ENCODE measurements at regions not wholly inside any gene's neighbourhood (a gene's known extent, or its start where the extent isn't known, plus 50 kb on each side); places are given as distances from the start of the nearest gene placed in this dataset.
"Not testable (repeated sequence)": the region's sequence is repeated elsewhere in the genome, so short reads cannot be mapped to it uniquely, and the experiment has no call there.

DNA sequence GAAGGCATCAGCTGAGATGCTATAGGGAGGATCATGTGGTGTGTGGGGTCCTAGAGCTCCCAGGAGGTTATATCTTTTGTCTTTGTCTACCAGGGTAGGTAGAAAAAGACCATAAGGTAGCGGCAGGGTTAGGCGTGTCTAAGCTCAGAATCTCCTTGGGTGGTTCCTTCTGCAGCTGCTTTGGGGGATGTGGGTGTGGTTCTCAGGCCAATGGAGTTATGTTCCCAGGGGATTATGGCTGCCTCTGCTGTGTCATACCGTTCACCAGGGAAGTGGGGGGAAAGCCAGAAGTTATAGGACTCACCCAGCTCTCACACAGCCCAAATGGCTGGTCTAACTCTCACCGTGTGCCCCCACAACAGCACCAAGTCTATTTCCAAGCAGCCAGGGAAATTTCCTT is 107.4 kb upstream of the ADGRB3 start:
- DNase-seq, result no peak

DNA sequence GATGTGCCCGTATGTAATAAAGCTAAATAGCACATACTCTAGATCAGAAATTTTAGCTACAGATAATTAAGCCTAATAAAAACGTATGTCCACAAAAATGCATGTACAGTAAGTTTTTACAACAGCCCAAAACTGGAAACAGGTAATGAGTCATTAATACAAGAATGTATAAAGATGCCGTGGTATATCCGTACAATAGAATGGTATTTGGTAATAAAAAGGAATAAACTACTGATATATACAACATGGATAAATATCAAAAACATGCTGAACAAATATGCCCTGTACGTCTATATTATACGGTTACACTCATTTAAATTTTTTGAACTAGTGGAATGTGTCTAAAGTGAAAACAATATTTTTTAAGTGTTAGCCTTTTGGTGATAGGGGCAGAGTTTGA is 128.2 kb upstream of the ADGRB3 start:
- no peak overlapping the region for H2AFZ ChIP-seq (ENCODE audit: low read depth, low read length)
- no peaks in the 10 kb centered on the region for H4K20me1 ChIP-seq (ENCODE audit: insufficient read depth, low read length)
- no peaks in the 10 kb centered on the region for H3K79me2 ChIP-seq (ENCODE audit: insufficient read depth, low read length)
- no peak for ATAC-seq (ENCODE audit: insufficient read depth, low read depth)
- no peaks in the 10 kb centered on the region for H3K9me3 ChIP-seq (ENCODE audit: insufficient read depth, low read length, severe bottlenecking)
- no peak overlapping the region for H3K4me3 ChIP-seq (ENCODE audit: low read depth in 1 of 2, low read length in 2 of 2)
- no peaks in the 10 kb centered on the region for H3K4me1 ChIP-seq (ENCODE audit: insufficient read depth, low read length)
- no peak for DNase-seq
- H3K27me3 ChIP-seq (ENCODE audit: insufficient read depth, low read length, poor library complexity), result no peaks in the 10 kb centered on the region
- no peak overlapping the region for H3K4me2 ChIP-seq (ENCODE audit: insufficient read depth, low read length)
- TF ChIP-seq EZH2 (IDR thresholded peaks at IDR 0.05; ENCODE audit: borderline replicate concordance, low read depth, low read length, severe bottlenecking), result no peak
- TF ChIP-seq, protein P1, sequence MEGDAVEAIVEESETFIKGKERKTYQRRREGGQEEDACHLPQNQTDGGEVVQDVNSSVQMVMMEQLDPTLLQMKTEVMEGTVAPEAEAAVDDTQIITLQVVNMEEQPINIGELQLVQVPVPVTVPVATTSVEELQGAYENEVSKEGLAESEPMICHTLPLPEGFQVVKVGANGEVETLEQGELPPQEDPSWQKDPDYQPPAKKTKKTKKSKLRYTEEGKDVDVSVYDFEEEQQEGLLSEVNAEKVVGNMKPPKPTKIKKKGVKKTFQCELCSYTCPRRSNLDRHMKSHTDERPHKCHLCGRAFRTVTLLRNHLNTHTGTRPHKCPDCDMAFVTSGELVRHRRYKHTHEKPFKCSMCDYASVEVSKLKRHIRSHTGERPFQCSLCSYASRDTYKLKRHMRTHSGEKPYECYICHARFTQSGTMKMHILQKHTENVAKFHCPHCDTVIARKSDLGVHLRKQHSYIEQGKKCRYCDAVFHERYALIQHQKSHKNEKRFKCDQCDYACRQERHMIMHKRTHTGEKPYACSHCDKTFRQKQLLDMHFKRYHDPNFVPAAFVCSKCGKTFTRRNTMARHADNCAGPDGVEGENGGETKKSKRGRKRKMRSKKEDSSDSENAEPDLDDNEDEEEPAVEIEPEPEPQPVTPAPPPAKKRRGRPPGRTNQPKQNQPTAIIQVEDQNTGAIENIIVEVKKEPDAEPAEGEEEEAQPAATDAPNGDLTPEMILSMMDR (IDR thresholded peaks at IDR 0.05; ENCODE audit: borderline replicate concordance, extremely low read depth, low read length, poor library complexity, severe bottlenecking), result no peak
- H3K9ac ChIP-seq (ENCODE audit: low read depth, low read length), result no peak overlapping the region
- no peaks in the 10 kb centered on the region for H3K36me3 ChIP-seq (ENCODE audit: insufficient read depth, low read length)
- H3K27ac ChIP-seq (ENCODE audit: low read length), result no peak overlapping the region

More for the DNA sequence above, 107.4 kb upstream of the ADGRB3 start:
- H3K79me2 ChIP-seq (ENCODE audit: insufficient read depth, low read length), result no peaks in the 10 kb centered on the region
- H3K4me1 ChIP-seq (ENCODE audit: insufficient read depth, low read length), result no peaks in the 10 kb centered on the region
- no peak for TF ChIP-seq EZH2 (IDR thresholded peaks at IDR 0.05; ENCODE audit: borderline replicate concordance, low read depth, low read length, severe bottlenecking)
- TF ChIP-seq, protein P1 (IDR thresholded peaks at IDR 0.05; ENCODE audit: borderline replicate concordance, extremely low read depth, low read length, poor library complexity, severe bottlenecking), result no peak
- H3K4me2 ChIP-seq (ENCODE audit: insufficient read depth, low read length), result no peak overlapping the region
- H3K9me3 ChIP-seq (ENCODE audit: insufficient read depth, low read length, severe bottlenecking), result no peaks in the 10 kb centered on the region
- no peaks in the 10 kb centered on the region for H4K20me1 ChIP-seq (ENCODE audit: insufficient read depth, low read length)
- no peak overlapping the region for H3K27ac ChIP-seq (ENCODE audit: low read length)
- H3K9ac ChIP-seq (ENCODE audit: low read depth, low read length), result no peak overlapping the region
- H2AFZ ChIP-seq (ENCODE audit: low read depth, low read length), result no peak overlapping the region
- H3K4me3 ChIP-seq (ENCODE audit: low read depth in 1 of 2, low read length in 2 of 2), result no peak overlapping the region
- no peaks in the 10 kb centered on the region for H3K27me3 ChIP-seq (ENCODE audit: insufficient read depth, low read length, poor library complexity)
- no peak for ATAC-seq (ENCODE audit: insufficient read depth, low read depth)
- H3K36me3 ChIP-seq (ENCODE audit: insufficient read depth, low read length), result no peaks in the 10 kb centered on the region

DNA sequence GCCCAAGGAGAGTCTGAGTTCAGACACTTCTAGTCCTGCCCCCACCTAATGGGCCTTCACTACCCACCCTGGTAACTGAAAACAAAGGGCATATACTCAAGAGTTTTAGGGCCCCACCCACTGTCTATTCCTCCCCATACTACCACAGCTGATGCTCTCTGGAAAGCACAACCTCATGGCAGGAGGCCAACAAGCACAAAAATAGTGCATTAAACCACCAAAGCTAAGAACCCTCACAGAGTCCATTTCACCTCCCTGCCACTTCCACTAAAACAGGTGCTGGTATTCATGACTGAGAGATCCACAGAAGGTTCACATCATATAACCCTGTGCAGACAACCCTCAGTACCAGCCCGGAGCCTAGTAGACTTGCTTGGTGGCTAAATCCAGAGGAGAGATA is 132.1 kb upstream of the ADGRB3 start:
- no peak overlapping the region for H3K4me2 ChIP-seq (ENCODE audit: insufficient read depth, low read length)
- no peaks in the 10 kb centered on the region for H3K9me3 ChIP-seq (ENCODE audit: insufficient read depth, low read length, severe bottlenecking)
- no peaks in the 10 kb centered on the region for H3K27me3 ChIP-seq (ENCODE audit: insufficient read depth, low read length, poor library complexity)
- no peak for DNase-seq
- H3K9ac ChIP-seq (ENCODE audit: low read depth, low read length), result no peak overlapping the region
- TF ChIP-seq, protein P1 (IDR thresholded peaks at IDR 0.05; ENCODE audit: borderline replicate concordance, extremely low read depth, low read length, poor library complexity, severe bottlenecking), result no peak
- TF ChIP-seq EZH2 (IDR thresholded peaks at IDR 0.05; ENCODE audit: borderline replicate concordance, low read depth, low read length, severe bottlenecking), result no peak
- no peaks in the 10 kb centered on the region for H4K20me1 ChIP-seq (ENCODE audit: insufficient read depth, low read length)
- ATAC-seq (ENCODE audit: insufficient read depth, low read depth), result no peak
- H3K4me3 ChIP-seq (ENCODE audit: low read depth in 1 of 2, low read length in 2 of 2), result no peak overlapping the region
- H2AFZ ChIP-seq (ENCODE audit: low read depth, low read length), result no peak overlapping the region
- no peaks in the 10 kb centered on the region for H3K79me2 ChIP-seq (ENCODE audit: insufficient read depth, low read length)
- no peak overlapping the region for H3K27ac ChIP-seq (ENCODE audit: low read length)
- H3K36me3 ChIP-seq (ENCODE audit: insufficient read depth, low read length), result no peaks in the 10 kb centered on the region
- no peaks in the 10 kb centered on the region for H3K4me1 ChIP-seq (ENCODE audit: insufficient read depth, low read length)

DNA sequence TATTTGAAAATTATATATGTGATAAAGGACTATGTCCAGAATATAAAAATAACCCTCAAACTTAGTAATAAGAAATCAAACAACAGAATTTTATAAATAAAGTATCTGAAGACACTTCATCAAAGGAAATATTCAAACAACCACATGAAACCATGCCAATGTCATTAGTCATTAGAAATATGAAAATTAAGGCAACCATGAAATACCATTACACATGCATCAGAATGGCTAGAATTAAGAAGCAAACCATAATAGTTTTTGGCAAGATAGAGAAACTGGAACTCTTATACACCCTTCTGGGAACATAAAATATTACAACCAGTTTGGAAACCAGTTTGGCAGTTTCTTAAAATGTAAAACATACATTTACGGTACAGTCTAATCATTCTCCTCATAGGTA is 137.2 kb upstream of the ADGRB3 start:
- no peak for TF ChIP-seq EZH2 (IDR thresholded peaks at IDR 0.05; ENCODE audit: borderline replicate concordance, low read depth, low read length, severe bottlenecking)
- TF ChIP-seq, protein P1 (IDR thresholded peaks at IDR 0.05; ENCODE audit: borderline replicate concordance, extremely low read depth, low read length, poor library complexity, severe bottlenecking), result no peak
- no peak for ATAC-seq (ENCODE audit: insufficient read depth, low read depth)
- Histone ChIP-seq H3K9me3 (ENCODE audit: insufficient read depth, low read length, severe bottlenecking) (no peaks in the 10 kb centered on the region), H3K4me1 (ENCODE audit: insufficient read depth, low read length) (no peaks in the 10 kb centered on the region), H3K4me3 (ENCODE audit: low read depth in 1 of 2, low read length in 2 of 2) (no peak overlapping the region), H3K36me3 (ENCODE audit: insufficient read depth, low read length) (no peaks in the 10 kb centered on the region), H3K27ac (ENCODE audit: low read length) (no peak overlapping the region), H3K4me2 (ENCODE audit: insufficient read depth, low read length) (no peak overlapping the region), H3K9ac (ENCODE audit: low read depth, low read length) (no peak overlapping the region), H2AFZ (ENCODE audit: low read depth, low read length) (no peak overlapping the region), H3K79me2 (ENCODE audit: insufficient read depth, low read length) (no peaks in the 10 kb centered on the region), H4K20me1 (ENCODE audit: insufficient read depth, low read length) (no peaks in the 10 kb centered on the region), H3K27me3 (ENCODE audit: insufficient read depth, low read length, poor library complexity) (no peaks in the 10 kb centered on the region)
- no peak for DNase-seq

DNA sequence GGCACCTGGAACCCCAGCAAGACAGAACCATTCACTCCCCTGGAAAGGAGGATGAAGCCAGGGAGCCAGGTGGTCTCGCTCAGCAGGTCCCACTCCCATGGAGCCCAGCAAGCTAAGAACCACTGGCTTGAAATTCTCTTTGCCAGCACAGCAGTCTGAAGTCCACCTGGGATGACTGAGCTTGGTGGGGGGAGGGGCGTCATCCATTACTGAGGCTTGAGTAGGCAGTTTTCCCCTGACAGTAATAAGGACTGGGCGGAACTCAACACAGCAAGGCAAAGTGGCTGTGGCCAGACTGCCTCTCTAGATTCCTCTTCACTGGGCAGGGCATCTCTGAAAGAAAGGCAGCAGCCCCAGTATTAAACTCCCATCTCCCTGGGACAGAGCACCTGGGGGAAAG is 140.2 kb upstream of the ADGRB3 start:
- not testable (repeated sequence) for H3K27ac ChIP-seq (ENCODE audit: low read length); ATAC-seq (ENCODE audit: insufficient read depth, low read depth); DNase-seq

More for the DNA sequence above, 140.2 kb upstream of the ADGRB3 start:
- H3K4me2 ChIP-seq (ENCODE audit: insufficient read depth, low read length); H3K9ac ChIP-seq (ENCODE audit: low read depth, low read length); H3K79me2 ChIP-seq (ENCODE audit: insufficient read depth, low read length); H3K27me3 ChIP-seq (ENCODE audit: insufficient read depth, low read length, poor library complexity); H4K20me1 ChIP-seq (ENCODE audit: insufficient read depth, low read length); H2AFZ ChIP-seq (ENCODE audit: low read depth, low read length); H3K4me1 ChIP-seq (ENCODE audit: insufficient read depth, low read length); H3K4me3 ChIP-seq (ENCODE audit: low read depth in 1 of 2, low read length in 2 of 2); H3K9me3 ChIP-seq (ENCODE audit: insufficient read depth, low read length, severe bottlenecking); H3K36me3 ChIP-seq (ENCODE audit: insufficient read depth, low read length): not testable (repeated sequence)
